ENCODE measurements at regions not wholly inside any gene's neighbourhood (a gene's known extent, or its start where the extent isn't known, plus 50 kb on each side); places are given as distances from the start of the nearest gene placed in this dataset.

DNA sequence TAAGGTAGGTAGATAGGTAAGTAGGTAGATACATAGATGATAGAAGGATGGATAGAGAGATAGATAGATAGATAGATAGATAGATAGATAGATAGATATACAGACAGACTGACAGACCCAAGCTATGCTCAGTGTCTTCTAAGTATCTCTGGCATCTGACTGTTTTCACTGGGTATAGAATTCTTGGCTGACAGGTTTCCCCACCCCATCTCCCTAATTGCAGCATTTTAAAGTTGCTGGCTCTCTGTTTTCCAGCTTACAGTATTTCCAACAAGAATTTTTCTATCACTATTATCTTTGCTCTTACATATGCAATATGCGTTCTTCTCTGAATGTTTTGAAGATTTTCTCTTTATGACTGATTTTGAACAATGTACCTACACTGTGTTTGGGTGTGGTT is 328.7 kb downstream of the TCERG1L start:
- DNase-seq (ENCODE audit: low read depth in 2 of 2, low spot score in 1 of 2), result no peak

DNA sequence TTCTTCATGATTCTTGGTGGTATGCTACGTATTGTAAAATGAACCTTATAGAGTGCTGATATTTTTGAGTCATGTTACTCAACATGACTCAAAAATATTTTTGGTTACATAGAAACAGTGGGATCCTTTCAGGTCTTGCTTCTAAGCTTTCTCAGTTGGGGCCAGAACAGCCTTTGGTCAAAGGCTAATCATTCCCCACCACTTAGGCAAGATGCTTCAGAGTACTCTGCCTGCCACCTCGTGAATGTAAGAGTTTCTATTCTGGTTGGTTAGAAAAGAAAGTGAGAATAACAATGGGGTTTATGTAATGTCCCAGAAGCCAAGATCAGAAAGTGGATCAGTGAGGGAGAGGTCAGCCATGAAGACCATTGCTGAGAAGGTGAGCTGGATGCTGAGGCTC is 327.8 kb downstream of the TCERG1L start:
- DNase-seq (ENCODE audit: low read depth in 2 of 2, low spot score in 1 of 2), result no peak

DNA sequence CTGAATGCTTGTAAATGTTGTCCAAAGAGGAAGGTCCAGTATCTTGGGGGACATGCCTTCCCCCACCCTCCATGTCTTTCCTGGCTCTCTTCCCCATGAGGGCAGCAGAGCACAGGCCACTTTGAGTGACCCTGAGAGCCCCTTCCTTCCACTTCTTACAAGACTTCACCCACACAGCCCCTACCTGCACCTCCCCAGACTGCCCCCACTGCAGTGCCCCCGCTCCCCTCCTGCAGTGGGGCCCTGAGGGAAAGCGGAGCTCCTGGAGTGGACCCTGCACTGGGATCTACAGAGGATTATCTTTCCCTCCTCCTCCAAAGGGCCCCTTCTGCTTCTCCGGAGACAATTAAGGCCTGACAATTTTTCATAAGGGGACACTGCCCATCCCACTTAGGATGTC is 326.8 kb downstream of the TCERG1L start:
- DNase-seq (ENCODE audit: low read depth in 2 of 2, low spot score in 1 of 2), result no peak

DNA sequence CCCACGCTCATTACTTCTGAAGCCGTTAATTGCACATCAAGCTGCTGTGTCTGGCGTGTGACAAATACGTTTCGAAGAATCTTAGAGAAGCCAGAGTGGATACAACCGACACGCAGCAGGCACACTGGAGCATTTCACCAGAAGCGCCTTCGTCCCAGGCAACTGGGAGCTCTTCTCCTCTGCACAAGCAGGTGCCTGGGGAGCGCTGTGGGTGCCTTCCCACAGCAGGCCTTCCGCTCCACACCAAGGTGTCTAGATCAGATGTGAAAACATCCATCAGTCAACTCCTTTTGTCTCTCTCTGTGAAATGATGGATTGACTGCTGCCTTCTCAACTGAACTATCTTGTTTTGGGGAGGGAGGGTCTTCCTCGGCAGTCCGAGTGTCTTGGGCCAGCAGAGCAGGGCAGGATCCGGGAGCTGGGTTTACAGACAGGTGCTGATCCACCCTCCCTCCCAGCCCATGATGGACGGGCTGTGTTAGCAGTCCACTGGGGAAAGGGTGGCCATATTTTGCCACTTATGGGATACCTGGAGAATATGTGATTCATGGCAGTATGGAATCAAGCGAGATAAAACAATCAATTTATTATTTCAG is 326.3 kb downstream of the TCERG1L start:
- no peak for DNase-seq (ENCODE audit: low read depth in 2 of 2, low spot score in 1 of 2)

DNA sequence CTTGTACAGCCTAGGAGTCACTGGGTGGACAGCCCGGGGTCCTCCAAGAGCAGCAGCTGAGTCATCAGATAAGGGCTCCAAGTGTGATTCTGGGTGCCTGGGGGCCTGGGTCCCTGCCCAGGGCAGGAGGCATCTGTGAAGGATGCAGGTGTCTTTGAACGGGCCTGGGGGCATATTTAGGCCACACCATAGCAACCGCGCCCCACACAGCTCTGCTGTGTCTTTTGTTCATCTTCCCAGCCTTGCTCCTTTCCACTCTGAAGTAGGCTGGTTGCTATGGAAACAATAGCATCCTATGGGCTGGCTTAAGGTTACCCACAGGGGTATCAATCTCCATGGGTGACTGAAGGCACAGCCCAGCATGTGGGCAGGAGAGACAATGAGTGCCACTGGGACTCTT is 324.7 kb downstream of the TCERG1L start:
- no peak for DNase-seq (ENCODE audit: low read depth in 2 of 2, low spot score in 1 of 2)

DNA sequence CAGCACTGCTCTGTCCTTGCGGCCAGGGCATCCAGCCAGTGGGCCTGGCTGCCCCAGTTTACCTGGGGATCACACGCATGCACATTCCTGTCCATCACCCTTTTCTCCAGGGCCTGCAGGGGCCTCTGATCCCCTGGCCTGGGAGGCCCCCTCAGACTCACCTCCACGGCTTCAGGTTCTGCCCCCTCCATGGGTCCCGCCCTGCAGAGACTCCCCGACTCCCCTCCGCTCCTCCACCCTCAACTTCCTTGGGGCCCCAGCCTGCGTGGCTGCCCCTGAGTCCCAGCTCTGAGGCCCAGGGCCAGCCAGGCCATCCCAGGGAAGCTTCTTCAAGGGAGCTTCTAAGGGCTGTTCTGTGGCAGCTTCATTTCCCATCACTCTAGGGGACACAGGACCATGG is 324.1 kb downstream of the TCERG1L start:
- DNase-seq (ENCODE audit: low read depth in 2 of 2, low spot score in 1 of 2), result no peak

DNA sequence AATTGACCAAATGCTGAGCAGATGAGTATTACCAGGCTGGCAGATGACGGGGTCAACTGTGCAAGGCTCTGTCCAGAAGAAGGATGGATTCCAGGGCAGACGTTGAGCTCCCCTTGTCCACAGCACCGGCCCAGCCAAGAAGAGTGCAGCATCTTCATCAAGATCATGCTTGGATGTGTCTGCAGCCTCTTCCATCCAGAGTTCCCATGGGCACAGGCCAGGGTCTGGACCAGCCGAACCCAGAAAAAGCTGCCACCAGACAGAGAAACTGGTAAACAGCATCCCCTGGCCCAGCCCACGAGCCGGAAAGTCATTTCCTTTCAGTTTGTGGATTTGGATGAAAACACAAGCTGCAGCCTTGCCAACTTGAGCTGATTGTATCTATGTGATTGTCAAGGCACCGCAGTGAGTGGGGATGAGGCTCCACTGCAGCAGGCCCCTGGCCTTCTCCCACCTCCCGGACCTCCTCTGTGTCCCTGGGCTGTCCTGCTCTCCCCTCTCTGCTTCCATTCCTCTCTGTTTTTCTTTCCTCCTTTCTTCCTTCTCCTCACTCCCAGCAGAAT is 321.8 kb downstream of the TCERG1L start:
- no peak for DNase-seq (ENCODE audit: low read depth in 2 of 2, low spot score in 1 of 2)

DNA sequence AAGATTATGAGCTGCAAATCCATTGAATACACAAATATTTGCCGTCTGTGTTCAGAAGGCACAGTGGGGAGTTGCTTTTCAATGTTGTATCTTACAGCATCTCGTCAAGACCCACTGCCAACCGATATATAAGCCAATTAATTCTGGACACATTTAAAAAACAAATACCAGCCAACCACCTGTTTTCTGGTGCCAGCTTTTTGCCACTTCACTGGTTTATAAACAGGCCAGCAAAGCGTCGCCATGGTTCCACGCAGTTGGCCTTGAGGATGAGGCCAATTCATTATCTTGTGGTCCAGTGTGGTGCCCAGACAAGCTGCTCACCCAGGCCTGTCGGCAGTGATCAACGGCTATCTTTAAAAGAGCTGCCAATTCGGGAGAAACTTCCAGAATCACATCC is 321.0 kb downstream of the TCERG1L start:
- DNase-seq (ENCODE audit: low read depth in 2 of 2, low spot score in 1 of 2), result no peak

DNA sequence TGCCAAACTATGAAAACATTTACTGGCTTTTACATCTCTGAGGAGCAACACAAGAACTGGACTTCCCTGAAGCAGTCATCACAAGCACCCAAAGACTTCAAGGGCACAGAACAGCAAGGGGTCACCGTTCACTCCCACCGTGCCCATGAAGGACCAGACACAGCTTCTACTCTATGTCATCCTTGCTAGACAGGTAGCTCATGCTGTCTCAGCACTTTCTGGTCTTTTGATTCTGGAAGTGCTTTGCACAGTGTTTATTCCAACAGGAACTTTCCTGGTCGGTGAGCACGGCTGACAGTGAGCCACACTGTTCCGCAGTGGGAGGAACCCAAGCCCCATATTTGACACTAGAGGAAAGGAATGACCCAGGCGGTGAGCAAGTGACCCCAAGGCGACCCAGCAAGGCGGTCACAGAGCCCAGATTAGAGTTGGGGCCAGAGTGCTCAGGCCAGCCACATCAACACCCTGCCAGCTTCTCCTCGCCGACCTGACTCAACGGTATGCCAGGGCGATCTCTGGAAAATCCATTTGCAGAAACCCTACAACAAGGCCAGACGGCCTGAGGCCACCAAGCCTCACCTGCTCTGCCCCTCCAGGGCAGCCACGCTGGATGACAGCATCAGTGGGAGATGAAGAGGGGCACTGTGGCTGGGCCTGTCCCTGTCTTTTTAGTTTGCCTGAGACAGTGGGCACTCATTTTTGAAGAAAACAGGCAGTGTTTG is 318.6 kb downstream of the TCERG1L start:
- no peak for DNase-seq (ENCODE audit: low read depth in 2 of 2, low spot score in 1 of 2)

DNA sequence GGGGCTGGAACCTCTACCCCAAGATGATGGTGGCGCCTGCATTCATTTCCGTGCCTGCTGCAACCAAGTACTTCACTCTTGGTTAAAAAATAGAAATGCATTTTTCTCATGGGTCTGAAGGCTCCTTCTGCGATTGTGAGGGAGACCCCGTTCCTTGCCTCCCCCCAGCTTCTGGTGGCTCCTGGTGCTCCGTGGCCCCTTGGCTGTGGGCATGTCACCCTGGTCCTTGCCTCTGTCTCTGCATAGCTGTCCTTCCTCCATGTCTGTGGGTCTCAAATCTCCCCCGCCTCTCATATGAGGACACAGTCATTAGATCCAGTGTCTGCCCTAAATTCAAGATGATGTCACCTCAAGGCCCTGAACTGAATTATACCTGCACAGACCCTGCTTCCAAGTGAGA is 317.9 kb downstream of the TCERG1L start:
- no peak for DNase-seq (ENCODE audit: low read depth in 2 of 2, low spot score in 1 of 2)

DNA sequence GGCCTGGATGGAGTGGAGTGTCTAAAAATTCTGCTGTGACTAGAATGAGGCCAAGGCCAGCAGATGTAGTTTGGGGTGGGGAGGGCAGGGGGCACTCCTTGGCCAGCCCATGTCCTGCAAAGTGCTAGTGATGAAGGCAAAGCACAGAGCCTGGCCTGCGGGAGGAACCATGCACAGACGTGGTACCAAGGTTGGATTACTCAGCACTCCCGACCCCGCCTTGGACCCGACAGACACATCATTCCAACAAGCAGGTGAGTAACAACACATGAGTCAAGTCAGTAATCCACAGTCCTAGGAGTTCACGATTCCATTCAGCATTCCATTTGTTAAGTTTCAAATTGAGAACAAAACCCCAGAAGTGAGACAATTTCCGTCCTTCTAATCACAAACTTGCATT is 317.3 kb downstream of the TCERG1L start:
- no peak for DNase-seq (ENCODE audit: low read depth in 2 of 2, low spot score in 1 of 2)

DNA sequence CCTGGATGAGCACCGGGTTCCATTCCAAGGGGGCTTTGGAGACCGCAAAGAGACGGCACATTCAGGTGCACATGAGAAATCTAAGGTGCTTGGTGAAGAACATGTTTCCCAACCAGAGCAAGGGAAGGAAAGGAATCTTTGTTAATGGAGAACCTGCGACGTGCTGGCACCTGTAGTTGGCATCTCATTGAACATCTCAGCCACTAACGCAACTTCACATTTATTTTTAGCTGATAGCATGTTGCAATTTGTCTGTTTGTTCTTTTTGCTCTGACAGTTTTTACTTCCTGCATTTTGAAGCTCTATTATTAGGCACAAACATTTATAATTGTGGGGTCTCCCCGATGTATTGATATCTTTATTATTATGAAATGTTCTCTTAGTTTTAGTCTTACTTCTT is 316.7 kb downstream of the TCERG1L start:
- no peak for DNase-seq (ENCODE audit: low read depth in 2 of 2, low spot score in 1 of 2)

DNA sequence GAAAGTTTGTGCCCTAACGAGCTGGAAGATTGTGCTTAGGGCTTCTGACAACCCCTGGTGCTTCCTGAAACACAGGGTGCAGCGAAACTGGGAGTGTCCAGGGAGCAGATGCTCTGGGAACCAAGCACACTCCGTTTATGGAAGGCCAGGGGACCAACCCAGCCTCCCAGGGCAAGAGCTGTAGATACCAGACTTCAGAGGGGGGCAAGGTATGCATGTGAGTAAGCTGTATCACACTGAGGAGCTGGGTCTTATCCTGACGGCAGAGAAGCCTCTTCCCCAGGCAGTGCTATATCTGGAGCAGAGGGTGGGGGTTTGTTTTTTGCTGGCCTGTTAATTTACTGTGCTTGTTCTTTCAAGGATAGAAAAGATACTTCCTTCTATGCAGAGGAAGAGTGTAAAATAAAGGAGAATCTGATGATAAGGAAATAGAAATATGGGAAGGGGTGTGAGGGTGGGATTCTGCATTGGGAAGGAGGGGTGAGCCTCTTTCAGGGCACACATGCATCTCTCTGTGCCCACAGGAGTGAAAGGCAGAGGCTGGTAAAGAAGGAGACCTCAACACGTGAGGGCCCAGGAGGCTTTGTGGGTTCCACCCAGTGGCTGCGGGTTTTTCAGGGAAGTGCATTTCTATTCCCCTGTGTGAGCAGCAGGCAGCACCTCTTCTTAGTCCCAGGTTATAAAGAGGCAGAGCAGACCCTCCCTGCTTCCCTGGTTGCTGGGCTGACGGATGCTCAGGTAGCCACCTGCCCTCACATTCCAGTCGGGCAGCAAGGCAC is 314.1 kb downstream of the TCERG1L start:
- no peak for DNase-seq (ENCODE audit: low read depth in 2 of 2, low spot score in 1 of 2)

DNA sequence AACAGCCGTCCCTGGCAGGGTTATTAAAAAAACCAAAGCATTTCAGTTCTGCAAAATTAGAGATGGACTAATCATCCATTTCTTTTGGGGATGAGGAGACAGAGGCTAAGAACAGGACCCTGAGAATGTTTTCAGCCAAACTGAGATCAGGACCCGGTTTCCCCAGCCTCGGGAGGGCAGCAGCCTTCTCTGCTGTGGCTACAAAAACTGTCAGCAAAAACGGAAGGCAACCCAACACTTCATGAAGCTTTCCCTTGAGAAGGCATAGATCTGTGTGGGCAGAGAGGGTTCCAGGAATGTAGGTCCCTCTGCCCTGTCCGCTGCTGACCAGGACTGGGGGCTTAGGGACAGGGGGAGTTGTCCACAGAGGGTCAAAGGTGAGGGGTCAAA is 313.5 kb downstream of the TCERG1L start:
- DNase-seq (ENCODE audit: low read depth in 2 of 2, low spot score in 1 of 2), result no peak

DNA sequence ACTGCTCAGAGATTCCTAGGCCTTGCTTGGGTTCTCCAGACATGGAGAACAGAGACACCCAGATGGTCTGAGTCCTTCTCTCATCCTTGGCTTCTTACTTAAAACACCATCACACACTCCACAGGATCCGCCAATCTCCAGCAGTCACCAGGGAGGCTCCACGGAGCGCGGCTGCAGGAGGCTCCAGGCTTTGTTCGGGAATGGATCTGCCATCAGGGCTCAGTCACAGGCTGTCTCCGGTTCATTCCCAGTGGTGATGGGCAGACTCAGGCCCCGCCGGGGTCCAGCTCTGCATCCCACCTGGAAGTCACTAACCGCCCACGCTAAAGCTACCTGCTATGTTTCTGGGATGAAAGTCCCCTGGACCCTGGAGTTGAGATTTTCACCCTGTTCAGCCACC is 312.9 kb downstream of the TCERG1L start:
- no peak for DNase-seq (ENCODE audit: low read depth in 2 of 2, low spot score in 1 of 2)

DNA sequence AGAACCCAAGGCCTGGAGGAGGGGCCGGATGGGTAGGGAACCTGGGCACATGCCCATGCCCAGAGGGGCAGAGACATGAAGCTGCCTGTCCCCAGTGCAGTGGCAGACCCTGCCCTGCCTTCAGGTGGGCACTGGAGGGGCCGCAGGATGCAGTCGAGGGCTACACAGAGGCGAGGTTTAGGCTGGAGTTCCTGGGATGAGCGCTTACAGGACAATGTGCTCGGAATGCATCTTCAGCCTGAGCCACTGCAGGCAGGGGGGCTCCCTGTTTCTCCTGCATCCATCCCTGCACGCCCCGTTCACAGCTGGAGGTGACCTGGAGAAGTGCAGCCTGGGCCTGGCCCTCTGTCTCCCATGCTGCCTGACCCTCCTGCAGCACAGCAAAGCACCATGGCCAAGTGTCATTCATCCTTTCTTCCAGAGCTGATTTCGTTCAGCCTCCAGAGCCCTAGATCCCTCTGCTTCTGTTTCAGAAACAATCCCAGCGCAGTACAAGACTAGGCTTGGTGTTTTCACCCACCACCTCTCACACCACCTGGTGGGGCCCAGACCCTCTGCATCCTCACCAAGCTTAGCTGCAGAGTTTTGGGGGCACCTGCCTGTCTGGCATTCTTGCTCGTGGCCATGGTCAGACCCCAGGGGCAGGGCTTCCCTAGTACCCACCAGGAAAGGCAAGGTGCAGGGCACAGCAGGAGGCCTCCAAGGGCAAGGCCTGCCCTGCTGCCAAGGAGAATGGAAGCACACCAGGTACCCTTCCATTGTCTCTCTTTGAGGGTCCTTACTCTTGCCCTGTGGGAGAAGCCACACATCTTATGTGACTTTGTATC is 311.9 kb downstream of the TCERG1L start:
- no peak for DNase-seq (ENCODE audit: low read depth in 2 of 2, low spot score in 1 of 2)

DNA sequence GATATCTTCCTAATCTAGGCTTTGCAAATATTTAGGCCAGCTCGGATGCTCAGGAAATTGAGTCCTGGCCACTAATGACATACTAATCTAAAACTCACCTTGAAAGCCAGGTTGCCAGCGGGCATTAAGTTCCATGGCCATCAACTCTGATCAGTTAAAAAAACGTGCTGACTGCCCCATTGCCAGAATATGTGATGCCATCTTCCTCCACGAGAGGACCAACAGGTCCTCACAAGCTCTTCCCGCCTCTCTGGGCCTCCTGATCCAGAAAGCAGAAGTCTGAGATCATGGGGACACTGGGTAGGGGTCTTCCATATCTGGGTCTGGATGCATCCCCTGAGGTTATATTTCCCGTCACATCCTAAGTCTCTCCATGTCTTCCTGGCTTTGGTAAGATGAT is 311.3 kb downstream of the TCERG1L start:
- DNase-seq (ENCODE audit: low read depth in 2 of 2, low spot score in 1 of 2), result no peak

DNA sequence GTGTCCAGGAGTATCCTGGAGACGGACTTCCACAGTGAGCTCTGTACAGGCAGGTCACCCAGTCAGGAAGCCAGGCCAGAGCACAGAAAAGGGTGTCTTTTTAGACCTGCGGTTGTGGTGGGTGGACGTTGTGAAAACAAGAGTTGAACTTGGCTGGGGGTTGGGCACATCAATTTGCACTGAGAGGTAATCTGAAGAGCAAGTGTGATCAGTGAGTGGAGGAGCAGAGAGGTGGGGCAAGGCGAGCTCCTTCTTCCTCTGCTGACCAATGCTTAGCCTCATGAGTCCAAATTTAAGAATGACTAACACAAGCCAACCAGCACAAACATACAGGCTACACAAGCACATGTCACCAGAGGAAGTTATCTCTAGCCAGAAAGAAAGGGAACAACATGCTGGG is 310.8 kb downstream of the TCERG1L start:
- DNase-seq (ENCODE audit: low read depth in 2 of 2, low spot score in 1 of 2), result no peak

DNA sequence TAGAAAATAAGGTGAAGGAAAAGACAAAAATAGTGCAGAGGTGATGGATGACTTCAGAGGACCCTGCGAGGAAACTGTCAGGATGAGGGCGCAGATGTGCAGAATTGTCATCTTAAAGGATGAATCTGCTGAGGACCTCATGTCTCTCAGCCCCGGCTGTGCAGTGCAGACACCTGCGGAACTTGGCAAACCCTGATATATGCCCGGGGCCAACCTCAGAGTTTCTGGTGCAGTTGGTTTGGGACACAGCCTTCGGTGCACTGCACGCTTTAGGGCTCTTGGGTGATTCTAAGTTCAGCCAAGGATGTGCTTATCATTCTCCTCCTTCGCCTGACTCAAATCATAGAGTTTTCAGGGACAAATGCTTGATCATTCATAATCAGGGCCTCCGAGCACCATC is 310.1 kb downstream of the TCERG1L start:
- no peak for DNase-seq (ENCODE audit: low read depth in 2 of 2, low spot score in 1 of 2)

DNA sequence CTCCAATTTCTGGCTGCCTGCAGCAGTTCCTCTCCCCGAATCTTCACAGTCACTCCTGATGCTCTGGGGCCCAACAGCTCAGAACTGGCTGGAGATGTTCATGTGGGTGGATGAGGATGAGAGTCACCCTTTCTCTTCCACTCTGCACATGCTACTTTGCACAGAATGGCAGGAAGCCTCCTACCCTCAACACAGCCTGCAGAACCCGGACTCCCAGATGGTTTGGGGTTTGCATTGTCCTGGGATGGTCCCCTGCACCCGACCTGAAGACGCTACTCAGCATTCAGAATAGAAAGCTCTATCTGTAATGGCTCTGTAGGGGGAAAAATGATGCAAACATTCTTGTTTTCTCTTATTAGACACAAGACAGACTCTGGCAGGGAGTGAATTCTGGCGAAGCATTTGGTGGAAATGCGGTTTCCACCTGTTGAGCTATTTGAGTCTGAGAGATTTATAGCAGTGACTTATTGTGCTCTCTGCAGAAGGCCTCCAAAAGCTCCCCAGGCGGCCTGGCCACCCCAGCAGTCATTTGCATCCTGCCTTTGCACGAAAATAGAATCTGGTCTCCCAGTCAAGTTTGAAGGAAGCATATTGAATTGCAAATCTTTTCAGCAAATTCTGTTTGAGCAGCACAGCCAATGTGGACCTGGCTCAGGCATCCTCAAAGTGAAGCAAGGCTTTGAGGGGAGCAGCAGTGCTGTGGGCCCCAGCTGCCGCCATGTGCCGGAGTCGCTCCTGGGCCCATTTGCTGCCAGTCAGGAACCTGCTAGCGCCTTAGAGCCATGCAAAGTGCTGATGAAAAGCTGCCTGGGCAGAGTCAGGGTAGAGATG is 309.3 kb downstream of the TCERG1L start:
- DNase-seq (ENCODE audit: low read depth in 2 of 2, low spot score in 1 of 2), result no peak
